ENCODE measurements at regions not wholly inside any gene's neighbourhood (a gene's known extent, or its start where the extent isn't known, plus 50 kb on each side); places are given as distances from the start of the nearest gene placed in this dataset.

DNA sequence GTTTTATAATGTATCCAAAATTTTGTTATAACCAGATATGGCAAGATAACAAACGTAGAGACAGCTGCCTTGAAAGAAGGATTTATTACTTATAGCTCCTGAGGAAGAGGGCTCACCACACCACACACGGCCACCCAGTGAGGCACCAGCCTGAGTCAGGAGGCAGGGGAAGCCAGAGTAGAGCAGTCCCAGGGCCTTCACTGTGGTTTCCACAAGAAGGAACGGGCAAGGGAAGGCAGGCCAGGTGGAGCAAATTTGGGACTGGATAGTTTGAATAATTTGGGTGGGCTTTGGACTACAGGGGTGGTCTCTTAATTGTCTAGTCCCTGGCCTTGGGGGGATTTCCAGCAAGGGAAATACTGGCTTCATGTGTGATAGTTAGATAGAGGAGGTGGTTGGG is 72.5 kb downstream of the RRAGC start:
- no peak for DNase-seq (ENCODE audit: insufficient read length, low spot score)
- no peak for TF ChIP-seq POLR2AphosphoS5 (IDR thresholded peaks at IDR 0.05; ENCODE audit: low read depth, low read length)
- no peak for TF ChIP-seq TAF1 (IDR thresholded peaks at IDR 0.05; ENCODE audit: low read depth, low read length)
- TF ChIP-seq POLR2A (IDR thresholded peaks at IDR 0.05; ENCODE audit: low read depth, low read length), result no peak
- no peak for TF ChIP-seq POU2F2 (IDR thresholded peaks at IDR 0.05; ENCODE audit: low read depth, low read length)
- TF ChIP-seq SPI1 (IDR thresholded peaks at IDR 0.05; ENCODE audit: low read depth, low read length), result no peak
- no peak for TF ChIP-seq PAX5 (IDR thresholded peaks at IDR 0.05; ENCODE audit: insufficient read depth, low read length, severe bottlenecking)
- FAIRE-seq, result no peak

- TF ChIP-seq PAX5 (IDR thresholded peaks at IDR 0.05; ENCODE audit: insufficient read depth, low read length, severe bottlenecking) (no peak), POLR2A (IDR thresholded peaks at IDR 0.05; ENCODE audit: low read depth, low read length) (no peak), SPI1 (IDR thresholded peaks at IDR 0.05; ENCODE audit: low read depth, low read length) (no peak), POLR2AphosphoS5 (IDR thresholded peaks at IDR 0.05; ENCODE audit: low read depth, low read length) (no peak), POU2F2 (IDR thresholded peaks at IDR 0.05; ENCODE audit: low read depth, low read length) (no peak), TAF1 (IDR thresholded peaks at IDR 0.05; ENCODE audit: low read depth, low read length) (no peak)
- DNase-seq (ENCODE audit: insufficient read length, low spot score), result no peak
- no peak for FAIRE-seq
Measured at GRCh38 chr1:38786040-38786436, 73.5 kb downstream of the RRAGC start.

- DNase-seq (ENCODE audit: insufficient read length, low spot score) (no peak), FAIRE-seq (no peak)
- TF ChIP-seq POU2F2 (IDR thresholded peaks at IDR 0.05; ENCODE audit: low read depth, low read length) (no peak), PAX5 (IDR thresholded peaks at IDR 0.05; ENCODE audit: insufficient read depth, low read length, severe bottlenecking) (no peak), TAF1 (IDR thresholded peaks at IDR 0.05; ENCODE audit: low read depth, low read length) (no peak), POLR2AphosphoS5 (IDR thresholded peaks at IDR 0.05; ENCODE audit: low read depth, low read length) (no peak), POLR2A (IDR thresholded peaks at IDR 0.05; ENCODE audit: low read depth, low read length) (no peak), SPI1 (IDR thresholded peaks at IDR 0.05; ENCODE audit: low read depth, low read length) (no peak)
Measured at GRCh38 chr1:38785285-38786039, 74.1 kb downstream of the RRAGC start.

DNA sequence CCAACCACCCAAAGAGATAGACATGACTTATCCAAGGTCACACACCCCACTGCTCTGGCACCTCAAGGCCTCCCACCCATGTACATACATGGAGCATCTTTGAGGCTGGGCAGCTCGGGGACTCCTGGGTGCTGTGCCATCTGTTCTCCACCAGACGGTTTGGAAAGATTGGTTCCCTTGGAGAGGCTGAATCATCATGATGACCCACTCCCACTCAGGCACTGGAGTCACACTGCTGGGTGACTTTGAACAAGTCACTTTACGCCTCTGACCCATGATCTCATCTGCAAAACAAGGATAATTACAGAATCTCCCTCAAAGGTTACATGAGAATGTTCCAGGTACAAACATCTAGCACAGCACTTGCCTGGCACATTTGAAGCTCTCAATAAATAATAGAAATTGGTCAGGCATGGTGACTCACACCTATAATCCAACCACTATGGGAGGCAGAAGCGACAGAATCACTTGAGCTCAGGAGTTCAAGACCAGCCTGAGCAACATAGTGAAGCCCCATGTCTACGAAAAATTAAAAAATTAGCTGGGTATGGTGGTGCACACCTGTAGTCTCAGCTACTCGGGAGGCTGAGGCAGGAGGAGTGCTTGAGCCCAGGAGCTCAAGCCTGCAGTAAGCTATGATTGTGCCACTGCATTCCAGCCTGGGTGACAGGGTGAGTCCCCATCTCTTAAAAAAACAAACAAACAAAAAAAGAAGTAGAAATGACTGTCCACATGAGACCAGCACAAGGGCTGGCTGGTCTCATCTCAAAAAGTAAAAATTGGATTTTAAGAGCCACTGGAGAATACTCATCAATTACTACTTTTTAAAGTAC is 74.9 kb downstream of the RRAGC start:
- DNase-seq (ENCODE audit: insufficient read length, low spot score) (no peak), FAIRE-seq (no peak)
- TF ChIP-seq POLR2AphosphoS5 (IDR thresholded peaks at IDR 0.05; ENCODE audit: low read depth, low read length) (no peak), POU2F2 (IDR thresholded peaks at IDR 0.05; ENCODE audit: low read depth, low read length) (no peak), POLR2A (IDR thresholded peaks at IDR 0.05; ENCODE audit: low read depth, low read length) (no peak), TAF1 (IDR thresholded peaks at IDR 0.05; ENCODE audit: low read depth, low read length) (no peak), SPI1 (IDR thresholded peaks at IDR 0.05; ENCODE audit: low read depth, low read length) (no peak), PAX5 (IDR thresholded peaks at IDR 0.05; ENCODE audit: insufficient read depth, low read length, severe bottlenecking) (no peak)

GRCh38 chr1:38783640-38784229 is 75.8 kb downstream of the RRAGC start:
- no peak for TF ChIP-seq PAX5 (IDR thresholded peaks at IDR 0.05; ENCODE audit: insufficient read depth, low read length, severe bottlenecking)
- no peak for TF ChIP-seq POU2F2 (IDR thresholded peaks at IDR 0.05; ENCODE audit: low read depth, low read length)
- TF ChIP-seq SPI1 (IDR thresholded peaks at IDR 0.05; ENCODE audit: low read depth, low read length), result no peak
- TF ChIP-seq POLR2A (IDR thresholded peaks at IDR 0.05; ENCODE audit: low read depth, low read length), result no peak
- TF ChIP-seq TAF1 (IDR thresholded peaks at IDR 0.05; ENCODE audit: low read depth, low read length), result no peak
- TF ChIP-seq POLR2AphosphoS5 (IDR thresholded peaks at IDR 0.05; ENCODE audit: low read depth, low read length), result no peak
- FAIRE-seq (no peak), DNase-seq (ENCODE audit: insufficient read length, low spot score) (no peak)

DNA sequence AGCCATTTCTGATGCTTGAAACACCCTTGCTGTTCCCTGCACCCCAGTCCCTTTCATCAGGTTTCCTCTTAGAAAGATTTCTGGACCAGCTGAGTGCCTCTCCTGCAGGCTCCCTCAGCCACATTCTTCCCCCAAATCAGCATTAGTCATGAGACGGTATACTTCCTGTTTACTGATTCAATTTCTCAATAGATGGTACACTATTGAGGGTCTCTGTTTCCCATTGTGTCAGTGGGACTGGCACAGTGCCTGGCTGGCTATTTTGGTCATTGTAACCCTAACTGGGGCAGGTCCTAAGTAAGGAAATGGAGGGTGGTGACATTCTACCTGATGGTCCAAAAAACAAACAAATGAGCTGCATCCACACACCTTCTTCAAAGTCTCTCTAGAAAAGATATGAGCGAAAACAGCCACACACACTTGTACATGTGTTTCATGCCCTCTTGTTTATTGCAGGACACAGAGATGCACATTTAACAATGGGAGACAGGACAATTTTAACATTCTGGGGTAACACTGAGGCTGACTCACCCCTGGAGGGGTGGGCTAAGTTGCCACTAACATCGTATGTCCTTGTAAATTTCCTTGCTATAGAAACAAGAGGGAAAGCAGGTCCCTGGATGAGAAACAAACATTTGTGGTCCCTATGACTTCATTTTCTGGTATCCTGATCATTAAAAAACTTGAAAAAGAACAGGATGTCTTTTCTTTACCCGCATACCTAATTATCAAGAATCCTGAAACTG is 77.5 kb downstream of the RRAGC start:
- TF ChIP-seq TAF1 (IDR thresholded peaks at IDR 0.05; ENCODE audit: low read depth, low read length) (no peak), POU2F2 (IDR thresholded peaks at IDR 0.05; ENCODE audit: low read depth, low read length) (no peak), POLR2A (IDR thresholded peaks at IDR 0.05; ENCODE audit: low read depth, low read length) (no peak), PAX5 (IDR thresholded peaks at IDR 0.05; ENCODE audit: insufficient read depth, low read length, severe bottlenecking) (no peak), SPI1 (IDR thresholded peaks at IDR 0.05; ENCODE audit: low read depth, low read length) (no peak), POLR2AphosphoS5 (IDR thresholded peaks at IDR 0.05; ENCODE audit: low read depth, low read length) (no peak)
- FAIRE-seq, result no peak
- DNase-seq (ENCODE audit: insufficient read length, low spot score), result no peak

- FAIRE-seq (no peak), DNase-seq (ENCODE audit: insufficient read length, low spot score) (no peak)
- TF ChIP-seq PAX5 (IDR thresholded peaks at IDR 0.05; ENCODE audit: insufficient read depth, low read length, severe bottlenecking) (no peak), TAF1 (IDR thresholded peaks at IDR 0.05; ENCODE audit: low read depth, low read length) (no peak), POU2F2 (IDR thresholded peaks at IDR 0.05; ENCODE audit: low read depth, low read length) (no peak), POLR2A (IDR thresholded peaks at IDR 0.05; ENCODE audit: low read depth, low read length) (no peak), POLR2AphosphoS5 (IDR thresholded peaks at IDR 0.05; ENCODE audit: low read depth, low read length) (no peak), SPI1 (IDR thresholded peaks at IDR 0.05; ENCODE audit: low read depth, low read length) (no peak)
Measured at GRCh38 chr1:38780133-38780532, 79.4 kb downstream of the RRAGC start.

DNA sequence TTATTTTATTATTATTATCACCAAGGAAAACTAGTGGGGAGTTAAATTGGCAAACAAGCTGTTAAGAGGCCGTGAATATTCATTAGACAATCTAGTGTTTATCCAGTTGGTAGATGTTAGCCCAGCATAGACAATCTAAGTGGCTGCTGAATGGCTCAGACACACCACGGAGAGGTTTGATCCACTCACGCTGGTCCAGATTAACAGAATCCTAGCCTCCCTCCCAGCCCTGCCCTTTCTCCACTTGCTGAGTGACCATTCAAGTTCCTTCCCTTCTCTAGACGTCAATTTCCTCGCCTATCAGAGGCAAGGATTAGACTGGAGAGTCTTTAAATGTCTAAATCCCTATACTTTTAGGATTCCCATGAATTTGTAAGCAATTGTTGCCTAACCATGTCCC is 80.1 kb downstream of the RRAGC start:
- DNase-seq (ENCODE audit: insufficient read length, low spot score), result no peak
- no peak for FAIRE-seq
- TF ChIP-seq TAF1 (IDR thresholded peaks at IDR 0.05; ENCODE audit: low read depth, low read length) (no peak), POLR2A (IDR thresholded peaks at IDR 0.05; ENCODE audit: low read depth, low read length) (no peak)

Measured in GM12891 (cell line).